Body of pancreas (tissue), 4 donors: ENCODE measurements at regions not wholly inside any gene's neighbourhood (a gene's known extent, or its start where the extent isn't known, plus 50 kb on each side); places are given as distances from the start of the nearest gene placed in this dataset.

ENCODE experiments used
- ATAC-seq: fragments of 150-250 bp; one replicate; pipeline ENCODE4 v1.9.1; 2016
- DNase-seq, 4 donors: peaks; one replicate each; pipeline ENCODE4 v3.0.0-alpha.2; 2019
- H3K27ac ChIP-seq, 4 donors: fragments of 200-600 bp; sonication (generic); 1 replicate in 3 of 4; 2 replicates in 1 of 4; pipeline versions ENCODE4 v1.5.1 to v1.6.1; 2016 to 2019; ENCODE audit warnings: mild to moderate bottlenecking in 1 of 4, mixed read lengths in 1 of 4, moderate library complexity in 1 of 4
- H3K27me3 ChIP-seq, 2 donors: fragments of 200-600 bp; sonication (generic); one replicate each; pipeline ENCODE4 v1.6.0; 2016; ENCODE audit warnings: mild to moderate bottlenecking in 1 of 2
- H3K36me3 ChIP-seq, 2 donors: fragments of 200-600 bp; sonication (generic); replicated peaks in 1 of 2; 2 replicates each; pipeline ENCODE4 v1.5.1; 2016; ENCODE audit warnings: low read depth in 2 of 2; ENCODE audit not compliant: insufficient read depth in 1 of 2
- H3K4me1 ChIP-seq: fragments of 200-600 bp; sonication (generic); one replicate; pipeline ENCODE4 v1.6.0; 2016
- H3K4me3 ChIP-seq, 2 donors: fragments of 200-600 bp; sonication (generic); 1 replicate in 1 of 2; 2 replicates in 1 of 2; pipeline ENCODE4 v1.5.1; 2016 to 2019
- H3K9me3 ChIP-seq, 3 donors: fragments of 200-600 bp; sonication (generic); 1 replicate in 2 of 3; 2 replicates in 1 of 3; pipeline ENCODE4 v1.5.1; 2016
- CTCF ChIP-seq, 7 experiments: fragments of 450-650 bp in 4 of 7; fragments of 200-600 bp in 3 of 7; sonication (generic) in 3 of 7; IDR thresholded peaks; one replicate each; pipeline ENCODE4 v1.5.1; 2016 to 2019; ENCODE audit warnings: antibody characterized with exemption in 7 of 7
- POLR2A ChIP-seq, 3 donors: fragments of 450-650 bp; IDR thresholded peaks; one replicate each; pipeline ENCODE4 v1.6.1; 2016; ENCODE audit warnings: antibody characterized with exemption in 3 of 3, mild to moderate bottlenecking in 2 of 3
- whole genome bisulfite sequencing, 2 donors: methylation state at CpG; one replicate each; pipeline ENCODE4 v1.1.5; 2017; 5-methylcytosine and 5-hydroxymethylcytosine counted together
- intact Hi-C: fragments of 100-400 bp; cut with DNase I; formaldehyde crosslinking; loops from one replicate; pipeline ENCODE4 v1.15.1; 2023

- Histone ChIP-seq H3K9me3 (no peaks in the 10 kb centered on the region), H3K27me3 (no peaks in the 10 kb centered on the region), H3K4me3 (no peak overlapping the region), H3K4me1 (no peaks in the 10 kb centered on the region), H3K27ac (no peak overlapping the region), H3K36me3 (no peaks in the 10 kb centered on the region)
- TF ChIP-seq POLR2A (IDR thresholded peaks at IDR 0.05) (no peak), CTCF (IDR thresholded peaks at IDR 0.05) (no peak)
- ATAC-seq (no peak), DNase-seq (no peak)
- intact Hi-C loops: loop anchor here (10.0 kb wide), 1 partner anchor 657 kb away; no protein-coding TSS in a partner anchor
Observed at GRCh38 chr14:30211326-30211725, 283.7 kb upstream of the PRKD1 start.

DNA sequence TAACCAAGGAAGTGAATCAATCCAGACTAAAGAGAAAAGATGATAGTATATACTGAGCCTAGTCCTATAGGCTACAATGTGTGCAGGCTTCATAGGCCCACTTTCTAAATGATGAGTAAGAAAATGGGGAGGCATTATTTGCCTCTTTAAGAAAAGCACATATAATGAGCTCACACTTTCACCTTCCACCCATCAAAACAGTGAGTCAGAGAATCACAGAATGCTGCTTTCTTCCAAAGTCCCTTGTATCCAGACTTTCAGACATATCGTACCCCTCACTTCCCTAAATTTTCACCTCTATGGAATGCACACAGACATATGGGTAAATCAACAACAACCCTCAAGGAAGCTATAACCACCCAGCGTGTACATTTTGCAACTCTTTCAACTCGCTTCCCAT lies 286.4 kb upstream of the PRKD1 start:
- no peaks in the 10 kb centered on the region for H3K36me3 ChIP-seq
- no peaks in the 10 kb centered on the region for H3K27me3 ChIP-seq
- no peaks in the 10 kb centered on the region for H3K4me1 ChIP-seq
- no peak for ATAC-seq
- no peak overlapping the region for H3K4me3 ChIP-seq
- WGBS, 2 donors: 71 to 75% methylated on average over 3 of the region's 3 CpGs
- no peak overlapping the region for H3K27ac ChIP-seq
- H3K9me3 ChIP-seq: no peaks in the 10 kb centered on the region
- intact Hi-C loops: loop anchor here (10.0 kb wide), 1 partner anchor 659 kb away; no protein-coding TSS in a partner anchor
- TF ChIP-seq CTCF (IDR thresholded peaks at IDR 0.05) (no peak), POLR2A (IDR thresholded peaks at IDR 0.05) (no peak)
- DNase-seq: no peak

DNA sequence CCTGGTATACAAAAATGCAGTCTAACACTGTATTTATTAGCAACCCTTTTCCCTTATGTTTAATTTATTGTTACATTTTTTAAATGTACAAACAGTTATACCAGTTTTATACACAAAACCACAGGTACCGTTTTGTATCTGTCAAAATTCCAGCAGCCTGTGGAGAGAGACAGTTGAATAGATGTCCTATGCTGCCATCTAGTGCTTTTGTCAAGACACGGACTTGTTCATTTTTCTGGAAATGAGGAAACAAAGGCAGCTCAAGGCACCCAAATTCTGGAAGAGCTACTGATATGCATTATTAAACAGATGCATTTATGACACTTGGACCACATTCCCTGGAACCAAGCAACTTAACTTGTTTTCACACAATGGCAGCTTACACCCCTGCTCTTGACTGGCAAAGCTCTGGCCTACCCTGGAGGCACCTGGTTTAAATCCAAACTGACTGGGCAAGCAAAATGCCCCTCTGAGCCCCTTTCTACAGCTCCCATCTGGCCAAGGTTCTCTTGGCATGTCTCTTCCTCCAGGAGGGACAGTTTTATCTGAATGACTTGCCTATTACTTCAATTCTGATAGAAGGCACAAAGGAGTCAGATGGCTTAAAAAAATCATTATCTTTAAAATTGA lies 286.9 kb upstream of the PRKD1 start:
- H3K36me3 ChIP-seq: no peaks in the 10 kb centered on the region
- no peak overlapping the region for H3K27ac ChIP-seq
- 0% methylated on average over 2 of the region's 2 CpGs for WGBS, 2 donors
- TF ChIP-seq CTCF (IDR thresholded peaks at IDR 0.05) (peak; percentile 40 to 77 (median 68)), POLR2A (IDR thresholded peaks at IDR 0.05) (no peak)
- H3K9me3 ChIP-seq: no peaks in the 10 kb centered on the region
- intact Hi-C loops: loop anchor here (10.0 kb wide), 1 partner anchor 660 kb away; no protein-coding TSS in a partner anchor
- no peaks in the 10 kb centered on the region for H3K4me1 ChIP-seq
- H3K4me3 ChIP-seq: no peak overlapping the region
- ATAC-seq: peak; percentile 79
- peak; percentile 15 to 45 (median 28) for DNase-seq
- no peaks in the 10 kb centered on the region for H3K27me3 ChIP-seq

DNA sequence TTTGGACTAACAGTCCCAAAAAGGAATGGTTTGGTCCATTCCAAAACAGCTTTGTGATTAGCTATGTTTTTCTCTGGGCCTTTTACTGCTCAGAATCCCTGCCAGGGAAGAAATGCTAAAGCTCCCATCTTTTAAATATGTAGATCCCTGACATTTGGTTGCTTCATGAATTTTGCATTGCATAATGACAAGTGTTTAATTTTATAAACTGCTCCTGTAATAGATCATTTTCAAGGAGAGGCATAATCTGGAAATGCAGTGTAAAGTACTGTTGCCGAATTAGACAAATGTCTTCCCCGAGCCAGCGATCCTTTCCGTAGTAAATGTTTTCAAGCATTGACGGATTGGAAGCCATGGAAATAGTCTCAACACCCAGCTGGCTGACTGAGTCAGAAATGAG lies 291.3 kb upstream of the PRKD1 start:
- Histone ChIP-seq H3K27me3 (no peaks in the 10 kb centered on the region), H3K4me3 (no peak overlapping the region), H3K4me1 (peaks cover 28% of the 10 kb centered on the region), H3K36me3 (no peaks in the 10 kb centered on the region), H3K27ac (no peak overlapping the region), H3K9me3 (no peaks in the 10 kb centered on the region)
- TF ChIP-seq CTCF (IDR thresholded peaks at IDR 0.05): no peak
- no peak for TF ChIP-seq POLR2A (IDR thresholded peaks at IDR 0.05)
- no peak for ATAC-seq
- intact Hi-C loops: loop anchor here (10.0 kb wide), 1 partner anchor 664 kb away; no protein-coding TSS in a partner anchor
- DNase-seq: no peak
- 96 to 97% methylated on average over 5 of the region's 5 CpGs for WGBS, 2 donors

GRCh38 chr14:30221546-30221945 lies 293.9 kb upstream of the PRKD1 start:
- TF ChIP-seq POLR2A (IDR thresholded peaks at IDR 0.05) (no peak), CTCF (IDR thresholded peaks at IDR 0.05) (no peak)
- no peaks in the 10 kb centered on the region for H3K9me3 ChIP-seq
- H3K27ac ChIP-seq: no peak overlapping the region
- intact Hi-C loops: no loop called here
- WGBS, 2 donors: 50 to 51% methylated on average over 7 of the region's 7 CpGs
- H3K4me1 ChIP-seq: peaks cover 42% of the 10 kb centered on the region
- H3K4me3 ChIP-seq: no peak overlapping the region
- H3K36me3 ChIP-seq: no peaks in the 10 kb centered on the region
- H3K27me3 ChIP-seq: no peaks in the 10 kb centered on the region
- ATAC-seq (no peak), DNase-seq (no peak)
